ENCODE measurements at regions not wholly inside any gene's neighbourhood (a gene's known extent, or its start where the extent isn't known, plus 50 kb on each side); places are given as distances from the start of the nearest gene placed in this dataset.

GRCh38 chr6:128767150-128767549 is 115.8 kb upstream of the LAMA2 start:
- no TSS peak for BruUV-seq (replicated peaks)
- Histone ChIP-seq H3K27ac (ENCODE audit: low read depth, low read length, poor library complexity, severe bottlenecking) (no peak overlapping the region), H3K79me2 (ENCODE audit: insufficient read depth, low read depth, low read length) (no peaks in the 10 kb centered on the region), H3K36me3 (ENCODE audit: insufficient read depth, low read length) (no peaks in the 10 kb centered on the region), H3K4me1 (ENCODE audit: insufficient read depth, low read length, poor library complexity, severe bottlenecking) (no peaks in the 10 kb centered on the region), H4K20me1 (ENCODE audit: insufficient read depth, low read length) (no peaks in the 10 kb centered on the region), H3K9me2 (ENCODE audit: insufficient read depth, low read length) (no peaks in the 10 kb centered on the region), H3K4me3 (ENCODE audit: low read depth, low read length, poor library complexity, severe bottlenecking) (no peak overlapping the region), H2AFZ (ENCODE audit: low read length) (no peak overlapping the region), H3K4me2 (ENCODE audit: low read length) (no peak overlapping the region), H3K9me3 (ENCODE audit: low read length) (no peaks in the 10 kb centered on the region)
- DNase-seq (ENCODE audit: low spot score): no peak
- intact Hi-C loops (cut with micrococcal nuclease; ENCODE audit: unreplicated experiment): no loop called here
- ChIA-PET POLR2A (interaction anchor here (0.9 kb wide), 1 partner anchor 14 kb away, joined by 3 read pairs; no protein-coding TSS in a partner anchor), CTCF (ENCODE audit: unreplicated experiment) (no interaction called here)
- TF ChIP-seq EZH2phosphoT487 (IDR thresholded peaks at IDR 0.05; ENCODE audit: borderline replicate concordance, low read depth, low read length): no peak
- no peak for TF ChIP-seq CTCF (conservative IDR thresholded peaks at IDR 0.05; ENCODE audit: low read length)

GRCh38 chr6:128763599-128764300 is 119.2 kb upstream of the LAMA2 start:
- Histone ChIP-seq H3K79me2 (ENCODE audit: insufficient read depth, low read depth, low read length) (no peaks in the 10 kb centered on the region), H3K36me3 (ENCODE audit: insufficient read depth, low read length) (no peaks in the 10 kb centered on the region), H4K20me1 (ENCODE audit: insufficient read depth, low read length) (no peaks in the 10 kb centered on the region), H3K4me3 (ENCODE audit: low read depth, low read length, poor library complexity, severe bottlenecking) (no peak overlapping the region), H3K4me1 (ENCODE audit: insufficient read depth, low read length, poor library complexity, severe bottlenecking) (no peaks in the 10 kb centered on the region), H3K27ac (ENCODE audit: low read depth, low read length, poor library complexity, severe bottlenecking) (no peak overlapping the region), H3K4me2 (ENCODE audit: low read length) (no peak overlapping the region), H3K9me2 (ENCODE audit: insufficient read depth, low read length) (no peaks in the 10 kb centered on the region), H3K9me3 (ENCODE audit: low read length) (no peaks in the 10 kb centered on the region), H2AFZ (ENCODE audit: low read length) (no peak overlapping the region)
- POLR2A ChIA-PET: interaction anchor here (0.8 kb wide), 1 partner anchor 42 kb away, joined by 3 read pairs; no protein-coding TSS in a partner anchor
- no TSS peak for BruUV-seq (replicated peaks)
- intact Hi-C loops (cut with micrococcal nuclease; ENCODE audit: unreplicated experiment): no loop called here
- DNase-seq (ENCODE audit: low spot score): no peak
- no peak for TF ChIP-seq CTCF (conservative IDR thresholded peaks at IDR 0.05; ENCODE audit: low read length)
- no peak for TF ChIP-seq EZH2phosphoT487 (IDR thresholded peaks at IDR 0.05; ENCODE audit: borderline replicate concordance, low read depth, low read length)
- CTCF ChIA-PET (ENCODE audit: unreplicated experiment): no interaction called here

GRCh38 chr6:128759901-128760300 is 123.0 kb upstream of the LAMA2 start:
- BruUV-seq (replicated peaks): no TSS peak
- no peak for TF ChIP-seq CTCF (conservative IDR thresholded peaks at IDR 0.05; ENCODE audit: low read length)
- TF ChIP-seq EZH2phosphoT487 (IDR thresholded peaks at IDR 0.05; ENCODE audit: borderline replicate concordance, low read depth, low read length): no peak
- ChIA-PET POLR2A (no interaction called here), CTCF (ENCODE audit: unreplicated experiment) (no interaction called here)
- Histone ChIP-seq H4K20me1 (ENCODE audit: insufficient read depth, low read length) (no peaks in the 10 kb centered on the region), H3K36me3 (ENCODE audit: insufficient read depth, low read length) (no peaks in the 10 kb centered on the region), H3K9me3 (ENCODE audit: low read length) (no peaks in the 10 kb centered on the region), H3K9me2 (ENCODE audit: insufficient read depth, low read length) (no peaks in the 10 kb centered on the region), H3K27ac (ENCODE audit: low read depth, low read length, poor library complexity, severe bottlenecking) (no peak overlapping the region), H3K4me1 (ENCODE audit: insufficient read depth, low read length, poor library complexity, severe bottlenecking) (no peaks in the 10 kb centered on the region), H2AFZ (ENCODE audit: low read length) (no peak overlapping the region), H3K79me2 (ENCODE audit: insufficient read depth, low read depth, low read length) (no peaks in the 10 kb centered on the region), H3K4me3 (ENCODE audit: low read depth, low read length, poor library complexity, severe bottlenecking) (no peak overlapping the region), H3K4me2 (ENCODE audit: low read length) (no peak overlapping the region)
- intact Hi-C loops (cut with micrococcal nuclease; ENCODE audit: unreplicated experiment): no loop called here
- no peak for DNase-seq (ENCODE audit: low spot score)
